ENCODE measurements at regions not wholly inside any gene's neighbourhood (a gene's known extent, or its start where the extent isn't known, plus 50 kb on each side); places are given as distances from the start of the nearest gene placed in this dataset.
"Not testable (repeated sequence)": the region's sequence is repeated elsewhere in the genome, so short reads cannot be mapped to it uniquely, and the experiment has no call there.

- H3K4me3 ChIP-seq (ENCODE audit: low read length), result no peak overlapping the region
- no peaks in the 10 kb centered on the region for H3K36me3 ChIP-seq (ENCODE audit: control insufficient read depth, low read length)
- no peak overlapping the region for H3K4me2 ChIP-seq (ENCODE audit: low read length)
- TF ChIP-seq CTCF (IDR thresholded peaks at IDR 0.05; ENCODE audit: low read depth, low read length, poor library complexity, severe bottlenecking) (no peak), EZH2phosphoT487 (IDR thresholded peaks at IDR 0.05; ENCODE audit: borderline replicate concordance, low read length) (no peak)
- H3K27me3 ChIP-seq (ENCODE audit: control insufficient read depth, low read length), result no peaks in the 10 kb centered on the region
- H3K27ac ChIP-seq (ENCODE audit: low read depth, low read length), result no peak overlapping the region
- no peaks in the 10 kb centered on the region for H4K20me1 ChIP-seq (ENCODE audit: control insufficient read depth, insufficient read depth, low read depth, low read length)
- peaks cover under 1% of the 10 kb centered on the region; the same call in 1 of the 2 replicates for H3K9me3 ChIP-seq (ENCODE audit: control insufficient read depth, insufficient read depth, low read length)
- no peaks in the 10 kb centered on the region for H3F3A ChIP-seq (ENCODE audit: control insufficient read depth, insufficient read depth)
- no peaks in the 10 kb centered on the region; the same call in 1 of the 2 replicates for H3K9me2 ChIP-seq (replicated peaks; ENCODE audit: control insufficient read depth, low read length)
- H3K79me2 ChIP-seq (ENCODE audit: control insufficient read depth, low read length), result no peaks in the 10 kb centered on the region
- peaks cover 12% of the 10 kb centered on the region for H3K4me1 ChIP-seq (ENCODE audit: control insufficient read depth, low read length)
Observed at GRCh38 chr3:191131305-191131704, 67.7 kb upstream of the OSTN start.

- not testable (repeated sequence) for H3K4me3 ChIP-seq (ENCODE audit: low read length); H3K9me3 ChIP-seq (ENCODE audit: control insufficient read depth, insufficient read depth, low read length); H3K9me2 ChIP-seq (replicated peaks; ENCODE audit: control insufficient read depth, low read length); H3K27me3 ChIP-seq (ENCODE audit: control insufficient read depth, low read length); H3K4me1 ChIP-seq (ENCODE audit: control insufficient read depth, low read length); H3K79me2 ChIP-seq (ENCODE audit: control insufficient read depth, low read length); H3K36me3 ChIP-seq (ENCODE audit: control insufficient read depth, low read length); H3F3A ChIP-seq (ENCODE audit: control insufficient read depth, insufficient read depth); H3K27ac ChIP-seq (ENCODE audit: low read depth, low read length); H4K20me1 ChIP-seq (ENCODE audit: control insufficient read depth, insufficient read depth, low read depth, low read length); H3K4me2 ChIP-seq (ENCODE audit: low read length)
Observed at GRCh38 chr3:191124891-191125290, 74.2 kb upstream of the OSTN start.

- Histone ChIP-seq H3K36me3 (ENCODE audit: control insufficient read depth, low read length) (no peaks in the 10 kb centered on the region), H3K4me3 (ENCODE audit: low read length) (no peak overlapping the region), H3K27ac (ENCODE audit: low read depth, low read length) (no peak overlapping the region), H3K9me2 (replicated peaks; ENCODE audit: control insufficient read depth, low read length) (no peaks in the 10 kb centered on the region), H3K4me2 (ENCODE audit: low read length) (no peak overlapping the region), H4K20me1 (ENCODE audit: control insufficient read depth, insufficient read depth, low read depth, low read length) (no peaks in the 10 kb centered on the region), H3K4me1 (ENCODE audit: control insufficient read depth, low read length) (peaks cover 4% of the 10 kb centered on the region; the same call in 1 of the 2 replicates), H3K27me3 (ENCODE audit: control insufficient read depth, low read length) (no peaks in the 10 kb centered on the region), H3K9me3 (ENCODE audit: control insufficient read depth, insufficient read depth, low read length) (no peaks in the 10 kb centered on the region), H3K79me2 (ENCODE audit: control insufficient read depth, low read length) (no peaks in the 10 kb centered on the region), H3F3A (ENCODE audit: control insufficient read depth, insufficient read depth) (no peaks in the 10 kb centered on the region)
- TF ChIP-seq CTCF (IDR thresholded peaks at IDR 0.05; ENCODE audit: low read depth, low read length, poor library complexity, severe bottlenecking), result no peak
- TF ChIP-seq EZH2phosphoT487 (IDR thresholded peaks at IDR 0.05; ENCODE audit: borderline replicate concordance, low read length), result no peak
Observed at GRCh38 chr3:191123946-191124345, 75.1 kb upstream of the OSTN start.

- H3K27me3 ChIP-seq (ENCODE audit: control insufficient read depth, low read length), result no peaks in the 10 kb centered on the region
- H3K27ac ChIP-seq (ENCODE audit: low read depth, low read length), result no peak overlapping the region
- H3K4me2 ChIP-seq (ENCODE audit: low read length), result no peak overlapping the region
- H3K4me3 ChIP-seq (ENCODE audit: low read length), result no peak overlapping the region
- no peaks in the 10 kb centered on the region for H3F3A ChIP-seq (ENCODE audit: control insufficient read depth, insufficient read depth)
- H3K4me1 ChIP-seq (ENCODE audit: control insufficient read depth, low read length), result peaks cover 4% of the 10 kb centered on the region; the same call in 1 of the 2 replicates
- H3K79me2 ChIP-seq (ENCODE audit: control insufficient read depth, low read length), result no peaks in the 10 kb centered on the region
- no peaks in the 10 kb centered on the region for H4K20me1 ChIP-seq (ENCODE audit: control insufficient read depth, insufficient read depth, low read depth, low read length)
- H3K9me2 ChIP-seq (replicated peaks; ENCODE audit: control insufficient read depth, low read length), result no peaks in the 10 kb centered on the region
- no peaks in the 10 kb centered on the region for H3K36me3 ChIP-seq (ENCODE audit: control insufficient read depth, low read length)
- TF ChIP-seq EZH2phosphoT487 (IDR thresholded peaks at IDR 0.05; ENCODE audit: borderline replicate concordance, low read length) (no peak), CTCF (IDR thresholded peaks at IDR 0.05; ENCODE audit: low read depth, low read length, poor library complexity, severe bottlenecking) (no peak)
- H3K9me3 ChIP-seq (ENCODE audit: control insufficient read depth, insufficient read depth, low read length), result no peaks in the 10 kb centered on the region
Observed at GRCh38 chr3:191123231-191123630, 75.8 kb upstream of the OSTN start.

All from DOHH2 (cell line).